D721Med (cell line): ENCODE measurements at regions not wholly inside any gene's neighbourhood (a gene's known extent, or its start where the extent isn't known, plus 50 kb on each side); places are given as distances from the start of the nearest gene placed in this dataset.
"Not testable (repeated sequence)": the region's sequence is repeated elsewhere in the genome, so short reads cannot be mapped to it uniquely, and the experiment has no call there.

ENCODE experiments used
- DNase-seq: peaks from one replicate; pipeline ENCODE4 v3.0.0; 2011; ENCODE audit warnings: low spot score; ENCODE audit not compliant: insufficient read length
- FAIRE-seq: peaks from 2 replicates; lab custom pipeline; 2011; peaks lifted over from hg19 to GRCh38; lab: Jason Lieb, UNC
- TF ChIP-seq, protein P1 (sequence below): IDR thresholded peaks from 2 replicates; pipeline ENCODE4 v1.5.1; 2012; ENCODE audit warnings: mild to moderate bottlenecking, control low read depth; ENCODE audit not compliant: insufficient read depth; ENCODE audit errors: missing control alignments

DNA sequence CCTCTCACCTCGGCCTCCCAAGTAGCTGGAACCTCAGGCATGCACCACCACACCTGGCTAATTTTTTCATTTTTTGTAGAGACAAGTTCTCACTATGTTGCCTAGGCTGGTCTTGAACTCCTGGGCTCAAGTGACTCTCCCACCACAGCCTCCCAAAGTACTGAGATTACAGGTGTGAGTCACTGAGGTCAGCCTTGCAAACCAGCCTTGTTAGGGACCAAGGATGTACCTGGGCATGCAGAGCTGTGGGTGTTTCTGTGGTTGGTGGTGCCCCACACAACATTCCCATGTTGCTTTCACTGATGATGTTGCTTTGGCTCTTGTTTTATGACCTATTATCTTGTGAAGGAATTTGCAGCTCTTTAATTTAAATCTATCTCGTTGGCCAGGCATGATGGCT lies 54.8 kb downstream of the OTUD1 start:
- DNase-seq (no peak), FAIRE-seq (no peak)
- TF ChIP-seq, protein P1, sequence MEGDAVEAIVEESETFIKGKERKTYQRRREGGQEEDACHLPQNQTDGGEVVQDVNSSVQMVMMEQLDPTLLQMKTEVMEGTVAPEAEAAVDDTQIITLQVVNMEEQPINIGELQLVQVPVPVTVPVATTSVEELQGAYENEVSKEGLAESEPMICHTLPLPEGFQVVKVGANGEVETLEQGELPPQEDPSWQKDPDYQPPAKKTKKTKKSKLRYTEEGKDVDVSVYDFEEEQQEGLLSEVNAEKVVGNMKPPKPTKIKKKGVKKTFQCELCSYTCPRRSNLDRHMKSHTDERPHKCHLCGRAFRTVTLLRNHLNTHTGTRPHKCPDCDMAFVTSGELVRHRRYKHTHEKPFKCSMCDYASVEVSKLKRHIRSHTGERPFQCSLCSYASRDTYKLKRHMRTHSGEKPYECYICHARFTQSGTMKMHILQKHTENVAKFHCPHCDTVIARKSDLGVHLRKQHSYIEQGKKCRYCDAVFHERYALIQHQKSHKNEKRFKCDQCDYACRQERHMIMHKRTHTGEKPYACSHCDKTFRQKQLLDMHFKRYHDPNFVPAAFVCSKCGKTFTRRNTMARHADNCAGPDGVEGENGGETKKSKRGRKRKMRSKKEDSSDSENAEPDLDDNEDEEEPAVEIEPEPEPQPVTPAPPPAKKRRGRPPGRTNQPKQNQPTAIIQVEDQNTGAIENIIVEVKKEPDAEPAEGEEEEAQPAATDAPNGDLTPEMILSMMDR, result no peak

- DNase-seq, result no peak
- no peak for FAIRE-seq
Observed at GRCh38 chr10:23496727-23497126, 57.9 kb downstream of the OTUD1 start.

GRCh38 chr10:23499372-23500132 lies 60.7 kb downstream of the OTUD1 start:
- DNase-seq (no peak), FAIRE-seq (no peak)
- TF ChIP-seq, protein P1, result no peak

More at GRCh38 chr10:23496727-23497126, 57.9 kb downstream of the OTUD1 start:
- TF ChIP-seq, protein P1, result no peak

DNA sequence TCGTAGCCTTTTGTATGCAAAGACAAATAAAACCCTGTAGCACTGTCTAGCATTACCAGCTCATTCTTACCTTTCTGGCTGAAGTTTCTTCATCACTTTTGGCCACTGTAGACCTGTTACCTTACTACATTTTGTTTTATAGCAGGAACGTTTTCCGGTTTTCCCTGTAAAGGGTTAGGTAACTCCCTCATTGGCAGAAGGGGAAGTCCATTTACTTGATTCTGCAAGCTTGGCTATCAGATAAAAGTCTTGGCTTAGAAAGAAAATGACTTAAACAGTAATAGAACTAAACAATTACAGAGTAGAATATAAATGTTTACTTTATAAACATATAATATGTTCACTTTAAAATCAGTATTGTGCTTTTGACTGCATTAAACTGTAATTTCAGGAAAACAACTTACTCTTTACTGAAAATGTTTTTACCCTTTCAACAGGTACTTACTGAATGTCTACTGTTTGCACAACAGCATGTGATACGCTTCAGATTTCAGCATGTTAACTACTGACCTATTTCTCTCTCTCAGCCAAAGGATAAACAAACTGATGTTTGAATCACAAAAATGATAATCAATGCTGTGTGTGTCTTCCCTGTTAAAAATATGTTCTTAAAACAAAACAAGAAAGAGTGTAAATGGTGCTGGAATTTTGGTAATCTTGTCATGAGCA lies 67.1 kb downstream of the OTUD1 start:
- FAIRE-seq (no peak), DNase-seq (no peak)
- TF ChIP-seq, protein P1, result no peak

DNA sequence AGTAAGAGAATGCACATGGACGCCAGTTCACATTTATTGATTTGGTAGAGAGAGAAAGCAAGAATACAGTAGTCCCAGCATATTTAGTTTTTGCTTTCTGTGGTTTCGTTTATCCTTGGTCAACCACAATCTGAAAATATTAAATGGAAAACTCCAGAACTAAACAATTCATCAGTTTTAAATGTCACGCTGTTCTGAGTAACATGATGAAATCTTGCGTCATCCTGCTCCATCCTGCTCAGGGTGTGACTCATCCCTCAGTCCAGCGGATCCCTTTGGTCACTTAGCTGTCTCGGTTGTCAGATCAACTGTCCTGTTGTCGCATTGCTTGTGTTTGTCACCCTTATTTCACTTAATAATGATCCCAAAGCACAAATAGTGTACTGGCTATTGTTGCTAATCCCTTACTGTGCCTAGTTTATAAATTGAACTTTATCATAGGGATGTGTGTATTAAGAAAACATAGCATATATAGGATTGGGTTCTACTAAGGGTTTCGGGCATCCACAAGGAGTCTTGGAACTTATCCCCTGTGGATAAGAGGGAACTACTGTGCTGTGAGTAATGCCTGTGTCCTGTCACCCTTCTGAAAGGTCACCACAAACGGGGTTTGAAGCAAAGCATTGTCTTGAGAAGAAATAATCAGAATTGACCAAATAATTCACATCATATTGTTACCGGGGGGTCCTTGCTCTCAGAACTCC lies 73.6 kb downstream of the OTUD1 start:
- FAIRE-seq (no peak), DNase-seq (no peak)
- TF ChIP-seq, protein P1, result no peak

GRCh38 chr10:23513621-23514020 lies 74.7 kb downstream of the OTUD1 start:
- FAIRE-seq, result not testable (repeated sequence)

GRCh38 chr10:23514321-23514720 lies 75.4 kb downstream of the OTUD1 start:
- DNase-seq (no peak), FAIRE-seq (no peak)

More at GRCh38 chr10:23513621-23514020, 74.7 kb downstream of the OTUD1 start:
- DNase-seq, result not testable (repeated sequence)

More at GRCh38 chr10:23514321-23514720, 75.4 kb downstream of the OTUD1 start:
- TF ChIP-seq, protein P1, result no peak
